AG09309 (cell line): ENCODE measurements at regions not wholly inside any gene's neighbourhood (a gene's known extent, or its start where the extent isn't known, plus 50 kb on each side); places are given as distances from the start of the nearest gene placed in this dataset.

Experiments
- DNase-seq: peaks from one replicate; pipeline ENCODE4 v3.0.0-alpha.2; 2010; ENCODE audit warnings: low read depth
- H3K4me3 ChIP-seq: 2 replicates; pipeline ENCODE4 v1.5.1; 2011; ENCODE audit warnings: mild to moderate bottlenecking, low read depth, low read length, moderate library complexity; ENCODE audit not compliant: control insufficient read depth
- CTCF ChIP-seq: IDR thresholded peaks from 2 replicates; pipeline ENCODE4 v1.5.1; 2011; ENCODE audit warnings: mild to moderate bottlenecking, low read depth, low read length, inconsistent platforms; ENCODE audit not compliant: insufficient read depth, control insufficient read depth; ENCODE audit errors: missing control alignments

- no peak for DNase-seq
- no peak overlapping the region for H3K4me3 ChIP-seq
- TF ChIP-seq CTCF: no peak
These were observed 524.8 kb upstream of the SORCS1 start for GRCh38 chr10:107689323-107689722.

- no peak for TF ChIP-seq CTCF
- H3K4me3 ChIP-seq: no peak overlapping the region
- DNase-seq: no peak
These were observed 523.2 kb upstream of the SORCS1 start for GRCh38 chr10:107687701-107688100.

GRCh38 chr10:107686095-107686494 lies 521.6 kb upstream of the SORCS1 start:
- TF ChIP-seq CTCF: no peak
- no peak overlapping the region for H3K4me3 ChIP-seq
- no peak for DNase-seq

- H3K4me3 ChIP-seq: no peak overlapping the region
- DNase-seq: no peak
- TF ChIP-seq CTCF: no peak
These were observed 507.5 kb upstream of the SORCS1 start for GRCh38 chr10:107671960-107672359.

- no peak for TF ChIP-seq CTCF
- no peak for DNase-seq
These were observed 501.7 kb upstream of the SORCS1 start for GRCh38 chr10:107666214-107666613.

GRCh38 chr10:107665459-107665858 lies 501.0 kb upstream of the SORCS1 start:
- TF ChIP-seq CTCF: no peak
- no peak overlapping the region for H3K4me3 ChIP-seq
- DNase-seq: no peak

More at GRCh38 chr10:107666214-107666613, 501.7 kb upstream of the SORCS1 start:
- no peak overlapping the region for H3K4me3 ChIP-seq

GRCh38 chr10:107657851-107658250 lies 493.3 kb upstream of the SORCS1 start:
- no peak for TF ChIP-seq CTCF
- DNase-seq: no peak

More at GRCh38 chr10:107657851-107658250, 493.3 kb upstream of the SORCS1 start:
- H3K4me3 ChIP-seq: no peak overlapping the region
